BJ (cell line): ENCODE measurements at regions not wholly inside any gene's neighbourhood (a gene's known extent, or its start where the extent isn't known, plus 50 kb on each side); places are given as distances from the start of the nearest gene placed in this dataset.
A peak's percentile ranks its signal among the peaks of the same experiment; 100 is the strongest.

Experiments used
- CTCF ChIA-PET: fragments of 350-600 bp; formaldehyde crosslinking; extraction: SDS; loops from one replicate; lab custom pipeline; 2021; ENCODE audit warnings: antibody characterized with exemption, inconsistent platforms; lab: Yijun Ruan, JAX
- POLR2A ChIA-PET: fragments of 300-600 bp; sonication (Branson Sonifier 250); formaldehyde crosslinking; extraction: SDS; loops from one replicate; lab custom pipeline; 2021; ENCODE audit warnings: antibody characterized with exemption; lab: Charles Lee
- DNase-seq: peaks from one replicate; pipeline ENCODE4 v3.0.0-alpha.2; 2011; ENCODE audit warnings: low read depth
- H3K27me3 ChIP-seq: 2 replicates; pipeline ENCODE4 v1.6.0; 2011; ENCODE audit warnings: low read length; ENCODE audit not compliant: control insufficient read depth, insufficient read depth
- H3K36me3 ChIP-seq: 2 replicates; pipeline ENCODE4 v1.5.1; 2011; ENCODE audit warnings: low read length; ENCODE audit not compliant: control insufficient read depth, insufficient read depth
- H3K4me3 ChIP-seq: 2 replicates; pipeline ENCODE4 v1.5.1; 2011; ENCODE audit warnings: low read depth, mild to moderate bottlenecking, control low read depth, low read length
- TF ChIP-seq, protein P1 (sequence below): IDR thresholded peaks from 2 replicates; pipeline ENCODE4 v1.5.1; 2011; ENCODE audit warnings: low read depth, mild to moderate bottlenecking, control low read depth, inconsistent platforms, low read length, moderate library complexity; ENCODE audit not compliant: insufficient read depth

DNA sequence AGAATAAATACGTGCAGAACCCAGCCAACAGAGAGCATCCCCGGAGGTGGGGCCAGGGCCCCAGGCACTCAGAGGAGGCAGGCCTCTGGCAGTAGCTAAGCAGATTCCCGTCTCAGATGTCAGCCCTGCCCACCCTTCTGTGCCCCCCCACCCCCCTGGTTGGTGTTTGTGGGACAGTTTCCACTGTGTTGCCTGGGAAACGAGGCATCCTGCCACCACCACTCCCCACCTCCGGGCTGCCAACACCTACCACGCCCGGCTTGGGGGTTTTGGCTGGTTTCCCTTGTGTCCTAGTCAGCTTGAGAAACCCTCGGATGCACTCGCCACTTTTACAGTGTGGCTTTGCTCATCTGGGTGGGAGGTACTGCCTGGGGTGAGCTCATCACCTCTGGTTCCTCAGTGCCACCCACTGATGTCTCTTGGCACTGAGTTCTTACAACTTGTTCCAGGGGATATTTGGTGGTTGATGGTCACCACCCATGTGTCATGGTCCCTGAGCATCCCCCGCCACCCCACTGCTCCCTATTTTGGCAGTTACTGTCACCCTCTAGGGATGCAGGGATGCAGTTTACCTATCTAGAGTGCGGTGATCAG, 72.4 kb upstream of the YWHAQ start:
- DNase-seq: peak; percentile 91
- CTCF ChIA-PET: interaction anchor here (0.6 to 1.6 kb wide), 2 partner anchors 67 to 192 kb away, joined by 3 to 4 read pairs; no protein-coding TSS in a partner anchor
- Histone ChIP-seq H3K27me3 (no peaks in the 10 kb centered on the region; the same call in 1 of the 2 replicates), H3K36me3 (no peaks in the 10 kb centered on the region), H3K4me3 (no peak overlapping the region)
- TF ChIP-seq, protein P1, sequence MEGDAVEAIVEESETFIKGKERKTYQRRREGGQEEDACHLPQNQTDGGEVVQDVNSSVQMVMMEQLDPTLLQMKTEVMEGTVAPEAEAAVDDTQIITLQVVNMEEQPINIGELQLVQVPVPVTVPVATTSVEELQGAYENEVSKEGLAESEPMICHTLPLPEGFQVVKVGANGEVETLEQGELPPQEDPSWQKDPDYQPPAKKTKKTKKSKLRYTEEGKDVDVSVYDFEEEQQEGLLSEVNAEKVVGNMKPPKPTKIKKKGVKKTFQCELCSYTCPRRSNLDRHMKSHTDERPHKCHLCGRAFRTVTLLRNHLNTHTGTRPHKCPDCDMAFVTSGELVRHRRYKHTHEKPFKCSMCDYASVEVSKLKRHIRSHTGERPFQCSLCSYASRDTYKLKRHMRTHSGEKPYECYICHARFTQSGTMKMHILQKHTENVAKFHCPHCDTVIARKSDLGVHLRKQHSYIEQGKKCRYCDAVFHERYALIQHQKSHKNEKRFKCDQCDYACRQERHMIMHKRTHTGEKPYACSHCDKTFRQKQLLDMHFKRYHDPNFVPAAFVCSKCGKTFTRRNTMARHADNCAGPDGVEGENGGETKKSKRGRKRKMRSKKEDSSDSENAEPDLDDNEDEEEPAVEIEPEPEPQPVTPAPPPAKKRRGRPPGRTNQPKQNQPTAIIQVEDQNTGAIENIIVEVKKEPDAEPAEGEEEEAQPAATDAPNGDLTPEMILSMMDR: no peak
- POLR2A ChIA-PET: interaction anchor here (0.6 kb wide), 2 partner anchors 50 to 129 kb away, joined by 3 read pairs; no protein-coding TSS in a partner anchor

DNA sequence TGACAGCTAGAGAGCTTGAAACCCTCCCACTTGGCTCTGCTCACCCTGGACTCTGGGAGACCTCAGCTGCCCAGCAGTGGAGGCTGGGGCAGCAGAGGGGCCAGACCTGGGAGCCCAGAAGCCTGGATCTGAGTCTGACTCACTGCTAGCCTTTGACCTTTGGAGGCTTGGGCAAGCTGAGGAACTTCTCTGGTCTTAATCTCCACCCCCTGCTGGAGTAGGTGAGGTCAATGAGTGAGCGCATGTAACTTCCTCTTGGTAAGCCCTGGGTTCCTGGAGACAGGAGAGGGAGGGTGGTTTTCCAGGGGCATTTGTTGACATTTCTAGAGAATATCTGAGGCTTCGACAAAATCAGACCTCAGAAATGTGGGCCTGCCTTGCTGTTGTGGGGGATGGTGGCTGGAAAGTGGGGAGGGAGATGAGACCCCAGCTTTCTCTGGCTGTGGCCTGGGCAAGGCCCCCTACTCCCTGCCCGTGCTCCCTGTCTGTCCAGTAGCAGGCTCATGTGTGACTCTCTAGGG, 73.0 kb upstream of the YWHAQ start:
- DNase-seq: peak; percentile 29
- TF ChIP-seq, protein P1: peak; percentile 13; the same call in 1 of the 2 replicates
- H3K4me3 ChIP-seq: no peak overlapping the region
- H3K36me3 ChIP-seq: no peaks in the 10 kb centered on the region
- POLR2A ChIA-PET: no interaction called here
- CTCF ChIA-PET: interaction anchor here (0.6 to 1.6 kb wide), 2 partner anchors 67 to 193 kb away, joined by 3 to 4 read pairs; no protein-coding TSS in a partner anchor
- no peaks in the 10 kb centered on the region; the same call in 1 of the 2 replicates for H3K27me3 ChIP-seq

DNA sequence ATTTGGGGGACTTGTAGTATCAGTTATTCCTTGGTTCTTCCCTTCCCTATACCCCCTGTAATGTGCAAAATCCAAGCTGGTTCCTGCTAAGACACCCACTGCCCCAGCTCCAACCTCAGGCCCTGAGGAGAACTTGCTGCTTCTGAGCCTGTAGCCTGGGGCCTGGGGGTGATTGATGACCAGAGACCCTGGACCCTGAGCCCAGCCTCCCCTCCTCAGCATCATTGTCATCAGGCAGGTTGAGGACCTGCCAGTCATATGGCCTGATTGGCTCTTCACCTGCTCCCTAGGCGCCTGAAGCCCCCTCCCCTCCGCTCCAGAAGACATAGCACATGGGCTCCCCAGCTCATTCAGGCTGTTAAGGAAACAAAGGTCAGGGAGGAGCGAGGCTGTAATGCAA, 73.8 kb upstream of the YWHAQ start:
- H3K4me3 ChIP-seq: no peak overlapping the region
- no peak for DNase-seq
- TF ChIP-seq, protein P1: no peak
- ChIA-PET POLR2A (no interaction called here), CTCF (interaction anchor here (0.6 kb wide), 1 partner anchor 25 kb away, joined by 3 read pairs; no protein-coding TSS in a partner anchor)
- no peaks in the 10 kb centered on the region; the same call in 1 of the 2 replicates for H3K27me3 ChIP-seq
- H3K36me3 ChIP-seq: no peaks in the 10 kb centered on the region

DNA sequence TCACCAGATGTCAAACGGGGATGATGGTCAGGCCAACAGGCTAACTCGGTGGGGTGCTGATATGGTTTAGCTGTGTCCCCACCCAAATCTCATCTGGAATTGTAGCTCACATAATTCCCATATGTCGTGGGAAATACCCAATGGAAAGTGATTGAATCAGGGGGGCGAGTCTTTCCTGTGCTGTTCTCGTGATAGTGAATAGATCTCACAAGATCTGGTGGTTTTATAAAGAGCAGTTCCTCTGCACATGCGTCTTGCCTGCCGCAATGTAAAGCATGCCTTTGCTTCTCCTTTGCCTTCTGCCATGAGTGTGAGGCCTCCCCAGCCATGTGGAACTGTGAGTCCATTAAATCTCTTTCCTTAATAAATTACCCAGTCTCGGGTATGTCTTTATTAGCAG, 74.4 kb upstream of the YWHAQ start:
- Histone ChIP-seq H3K27me3 (no peaks in the 10 kb centered on the region; the same call in 1 of the 2 replicates), H3K36me3 (no peaks in the 10 kb centered on the region), H3K4me3 (no peak overlapping the region)
- DNase-seq: no peak
- POLR2A ChIA-PET: no interaction called here
- TF ChIP-seq, protein P1: no peak
- CTCF ChIA-PET: no interaction called here

DNA sequence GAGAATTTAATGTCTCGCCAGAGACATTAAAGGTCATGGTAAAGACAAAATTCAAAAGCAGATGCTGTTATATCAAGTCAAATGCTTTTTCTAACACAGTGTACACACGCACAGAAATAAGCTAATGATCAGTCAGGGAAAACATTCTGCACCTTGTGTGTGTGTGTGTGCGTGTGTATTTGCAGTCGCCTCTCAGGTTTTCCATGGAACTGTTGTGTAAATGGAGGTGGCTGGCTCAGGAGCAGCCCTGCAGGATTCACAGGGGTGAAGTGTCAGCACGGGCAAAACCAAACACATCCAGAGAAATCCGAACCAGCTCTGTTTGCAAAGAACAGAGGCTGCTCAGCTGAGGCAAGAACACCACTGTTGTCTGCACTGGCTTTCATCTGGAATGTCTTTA, 76.2 kb upstream of the YWHAQ start:
- no peaks in the 10 kb centered on the region for H3K27me3 ChIP-seq
- CTCF ChIA-PET: interaction anchor here (3.3 kb wide), 1 partner anchor 63 kb away, joined by 7 read pairs; no protein-coding TSS in a partner anchor
- no peaks in the 10 kb centered on the region; the same call in 1 of the 2 replicates for H3K36me3 ChIP-seq
- H3K4me3 ChIP-seq: no peak overlapping the region
- TF ChIP-seq, protein P1: no peak
- POLR2A ChIA-PET: no interaction called here
- DNase-seq: no peak
